Ovary (tissue), 3 donors: ENCODE measurements at regions not wholly inside any gene's neighbourhood (a gene's known extent, or its start where the extent isn't known, plus 50 kb on each side); places are given as distances from the start of the nearest gene placed in this dataset.

Experiments used
- EP300 ChIP-seq: sonication (generic); formaldehyde crosslinking; IDR thresholded peaks from one replicate; pipeline ENCODE4 v1.6.1; 2017; ENCODE audit warnings: antibody characterized with exemption
- TF ChIP-seq, protein P1 (sequence below), 3 donors: fragments of 450-650 bp in 2 of 3; fragments of 200-600 bp in 1 of 3; IDR thresholded peaks; one replicate each; pipeline versions ENCODE4 v1.5.1 to v1.8.0; 2016 to 2022; ENCODE audit warnings: antibody characterized with exemption in 3 of 3, mild to moderate bottlenecking in 1 of 3
- donor health status: DM: no; HTN: no; CAD: no.

DNA sequence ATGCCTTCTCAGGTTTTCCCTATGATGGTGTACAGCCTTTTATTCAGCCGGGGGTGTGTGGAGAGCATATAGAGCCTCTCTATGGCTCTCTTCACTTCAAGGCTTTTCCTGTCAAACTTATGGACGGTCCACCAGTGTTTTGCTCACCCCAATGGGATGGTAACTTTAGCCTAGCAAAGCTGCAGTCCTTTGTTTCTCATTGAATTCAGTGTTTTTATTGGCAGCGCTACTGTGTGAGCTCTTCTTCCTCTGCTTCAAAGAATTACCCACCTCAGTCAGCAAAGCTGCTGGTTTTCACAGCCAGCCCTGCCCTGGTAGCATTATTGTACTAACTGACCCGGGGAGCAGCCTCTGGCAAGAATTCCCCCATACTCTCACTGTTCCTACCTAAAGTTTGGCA, 145.3 kb upstream of the RRP15 start:
- no peak for TF ChIP-seq EP300
- TF ChIP-seq, protein P1, sequence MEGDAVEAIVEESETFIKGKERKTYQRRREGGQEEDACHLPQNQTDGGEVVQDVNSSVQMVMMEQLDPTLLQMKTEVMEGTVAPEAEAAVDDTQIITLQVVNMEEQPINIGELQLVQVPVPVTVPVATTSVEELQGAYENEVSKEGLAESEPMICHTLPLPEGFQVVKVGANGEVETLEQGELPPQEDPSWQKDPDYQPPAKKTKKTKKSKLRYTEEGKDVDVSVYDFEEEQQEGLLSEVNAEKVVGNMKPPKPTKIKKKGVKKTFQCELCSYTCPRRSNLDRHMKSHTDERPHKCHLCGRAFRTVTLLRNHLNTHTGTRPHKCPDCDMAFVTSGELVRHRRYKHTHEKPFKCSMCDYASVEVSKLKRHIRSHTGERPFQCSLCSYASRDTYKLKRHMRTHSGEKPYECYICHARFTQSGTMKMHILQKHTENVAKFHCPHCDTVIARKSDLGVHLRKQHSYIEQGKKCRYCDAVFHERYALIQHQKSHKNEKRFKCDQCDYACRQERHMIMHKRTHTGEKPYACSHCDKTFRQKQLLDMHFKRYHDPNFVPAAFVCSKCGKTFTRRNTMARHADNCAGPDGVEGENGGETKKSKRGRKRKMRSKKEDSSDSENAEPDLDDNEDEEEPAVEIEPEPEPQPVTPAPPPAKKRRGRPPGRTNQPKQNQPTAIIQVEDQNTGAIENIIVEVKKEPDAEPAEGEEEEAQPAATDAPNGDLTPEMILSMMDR (IDR thresholded peaks at IDR 0.05): no peak
